ENCODE measurements at regions not wholly inside any gene's neighbourhood (a gene's known extent, or its start where the extent isn't known, plus 50 kb on each side); places are given as distances from the start of the nearest gene placed in this dataset.

GRCh38 chr10:118918116-118918515 is 111.4 kb upstream of the NANOS1 start:
- Histone ChIP-seq H3K4me1 (ENCODE audit: low read depth, poor library complexity, severe bottlenecking) (peaks cover 8% of the 10 kb centered on the region), H4K20me1 (ENCODE audit: insufficient read depth) (no peaks in the 10 kb centered on the region), H3K27me3 (ENCODE audit: insufficient read depth, low read depth) (no peaks in the 10 kb centered on the region), H3K79me2 (ENCODE audit: insufficient read depth, low read depth) (no peaks in the 10 kb centered on the region), H2AFZ (ENCODE audit: low read depth) (no peak overlapping the region), H3K27ac (no peak overlapping the region), H3K4me2 (no peak overlapping the region), H3K36me3 (ENCODE audit: insufficient read depth) (no peaks in the 10 kb centered on the region), H3K9ac (no peak overlapping the region), H3K4me3 (IDR thresholded peaks at IDR 0.05; ENCODE audit: insufficient read depth, low read depth, low read length) (no peak overlapping the region)
- no peak for TF ChIP-seq CTCF (conservative IDR thresholded peaks at IDR 0.05; ENCODE audit: low read depth, low read length)

GRCh38 chr10:118918587-118918986 is 110.9 kb upstream of the NANOS1 start:
- no peaks in the 10 kb centered on the region for H3K36me3 ChIP-seq (ENCODE audit: insufficient read depth)
- H3K4me2 ChIP-seq, result no peak overlapping the region
- H3K9ac ChIP-seq, result no peak overlapping the region
- no peaks in the 10 kb centered on the region for H4K20me1 ChIP-seq (ENCODE audit: insufficient read depth)
- no peak for TF ChIP-seq CTCF (conservative IDR thresholded peaks at IDR 0.05; ENCODE audit: low read depth, low read length)
- peaks cover 8% of the 10 kb centered on the region for H3K4me1 ChIP-seq (ENCODE audit: low read depth, poor library complexity, severe bottlenecking)
- no peak overlapping the region for H2AFZ ChIP-seq (ENCODE audit: low read depth)
- no peaks in the 10 kb centered on the region for H3K27me3 ChIP-seq (ENCODE audit: insufficient read depth, low read depth)
- H3K27ac ChIP-seq, result no peak overlapping the region
- no peak overlapping the region for H3K4me3 ChIP-seq (IDR thresholded peaks at IDR 0.05; ENCODE audit: insufficient read depth, low read depth, low read length)
- no peaks in the 10 kb centered on the region for H3K79me2 ChIP-seq (ENCODE audit: insufficient read depth, low read depth)

- Histone ChIP-seq H3K4me1 (ENCODE audit: low read depth, poor library complexity, severe bottlenecking) (peaks cover 8% of the 10 kb centered on the region), H2AFZ (ENCODE audit: low read depth) (no peak overlapping the region), H3K27ac (no peak overlapping the region), H3K79me2 (ENCODE audit: insufficient read depth, low read depth) (no peaks in the 10 kb centered on the region), H3K4me3 (IDR thresholded peaks at IDR 0.05; ENCODE audit: insufficient read depth, low read depth, low read length) (no peak overlapping the region), H3K9ac (no peak overlapping the region), H3K36me3 (ENCODE audit: insufficient read depth) (no peaks in the 10 kb centered on the region), H3K27me3 (ENCODE audit: insufficient read depth, low read depth) (no peaks in the 10 kb centered on the region), H3K4me2 (no peak overlapping the region), H4K20me1 (ENCODE audit: insufficient read depth) (no peaks in the 10 kb centered on the region)
- TF ChIP-seq CTCF (conservative IDR thresholded peaks at IDR 0.05; ENCODE audit: low read depth, low read length), result no peak
Measured at GRCh38 chr10:118920206-118920605, 109.3 kb upstream of the NANOS1 start.

- H3K36me3 ChIP-seq (ENCODE audit: insufficient read depth), result no peaks in the 10 kb centered on the region
- no peak overlapping the region for H3K27ac ChIP-seq
- H3K4me2 ChIP-seq, result no peak overlapping the region
- no peak for TF ChIP-seq CTCF (conservative IDR thresholded peaks at IDR 0.05; ENCODE audit: low read depth, low read length)
- no peaks in the 10 kb centered on the region for H3K79me2 ChIP-seq (ENCODE audit: insufficient read depth, low read depth)
- no peak overlapping the region for H3K4me3 ChIP-seq (IDR thresholded peaks at IDR 0.05; ENCODE audit: insufficient read depth, low read depth, low read length)
- no peaks in the 10 kb centered on the region for H4K20me1 ChIP-seq (ENCODE audit: insufficient read depth)
- H3K27me3 ChIP-seq (ENCODE audit: insufficient read depth, low read depth), result no peaks in the 10 kb centered on the region
- H2AFZ ChIP-seq (ENCODE audit: low read depth), result no peak overlapping the region
- no peak overlapping the region for H3K9ac ChIP-seq
- H3K4me1 ChIP-seq (ENCODE audit: low read depth, poor library complexity, severe bottlenecking), result peaks cover 8% of the 10 kb centered on the region
Measured at GRCh38 chr10:118922226-118922625, 107.3 kb upstream of the NANOS1 start.
